GM23248 (cell line): ENCODE measurements at regions not wholly inside any gene's neighbourhood (a gene's known extent, or its start where the extent isn't known, plus 50 kb on each side); places are given as distances from the start of the nearest gene placed in this dataset.

Experiments
- DNase-seq: peaks from one replicate; pipeline ENCODE4 v3.0.0-alpha.2; 2015
- H2AFZ ChIP-seq: fragments of 200-600 bp; sonication (generic); 2 replicates; pipeline ENCODE4 v1.6.1; 2016; ENCODE audit warnings: antibody characterized with exemption
- H3F3A ChIP-seq: fragments of 200-600 bp; sonication (generic); 2 replicates; pipeline ENCODE4 v1.6.1; 2016; ENCODE audit warnings: mild to moderate bottlenecking, antibody characterized with exemption, mixed run types; ENCODE audit not compliant: insufficient read depth
- H3K27ac ChIP-seq: fragments of 200-600 bp; sonication (generic); 2 replicates; pipeline ENCODE4 v1.5.1; 2016; ENCODE audit warnings: mild to moderate bottlenecking
- H3K27me3 ChIP-seq: fragments of 200-600 bp; sonication (generic); replicated peaks from 2 replicates; pipeline ENCODE4 v1.6.1; 2016; ENCODE audit warnings: mild to moderate bottlenecking; ENCODE audit not compliant: insufficient read depth
- H3K36me3 ChIP-seq: fragments of 200-600 bp; sonication (generic); 2 replicates; pipeline ENCODE4 v1.6.1; 2016; ENCODE audit warnings: low read depth, mild to moderate bottlenecking
- H3K4me1 ChIP-seq: fragments of 200-600 bp; sonication (generic); 2 replicates; pipeline ENCODE4 v1.6.1; 2016; ENCODE audit warnings: mild to moderate bottlenecking; ENCODE audit not compliant: insufficient read depth
- H3K4me2 ChIP-seq: fragments of 200-600 bp; sonication (generic); one replicate; pipeline ENCODE4 v1.6.1; 2016; ENCODE audit warnings: mild to moderate bottlenecking; ENCODE audit not compliant: unreplicated experiment
- H3K4me3 ChIP-seq: fragments of 200-600 bp; sonication (generic); 2 replicates; pipeline ENCODE4 v1.5.1; 2016; ENCODE audit warnings: mild to moderate bottlenecking
- H3K79me2 ChIP-seq: fragments of 200-600 bp; sonication (generic); 2 replicates; pipeline ENCODE4 v1.6.1; 2016; ENCODE audit warnings: mild to moderate bottlenecking; ENCODE audit not compliant: insufficient read depth
- H3K9ac ChIP-seq: fragments of 200-600 bp; sonication (generic); 2 replicates; pipeline ENCODE4 v1.6.1; 2016; ENCODE audit warnings: mild to moderate bottlenecking
- H3K9me2 ChIP-seq: fragments of 200-600 bp; sonication (generic); 2 replicates; pipeline ENCODE4 v1.6.1; 2016; ENCODE audit warnings: mixed run types, mild to moderate bottlenecking, moderate library complexity; ENCODE audit not compliant: insufficient read depth
- H3K9me3 ChIP-seq: fragments of 200-600 bp; sonication (generic); one replicate; pipeline ENCODE4 v1.6.1; 2017; ENCODE audit warnings: low read depth
- H4K20me1 ChIP-seq: fragments of 200-600 bp; sonication (generic); 2 replicates; pipeline ENCODE4 v1.6.0; 2016; ENCODE audit not compliant: insufficient read depth
- EZH2 ChIP-seq: fragments of 200-600 bp; sonication (generic); IDR thresholded peaks from 2 replicates; pipeline ENCODE4 v1.6.1; 2018; ENCODE audit warnings: antibody characterized with exemption, mild to moderate bottlenecking; ENCODE audit not compliant: insufficient read depth, poor library complexity, severe bottlenecking
- EZH2phosphoT487 ChIP-seq: fragments of 200-600 bp; sonication (generic); IDR thresholded peaks from 2 replicates; pipeline ENCODE4 v1.6.1; 2018; ENCODE audit warnings: antibody characterized with exemption, moderate library complexity, mild to moderate bottlenecking, low read depth; ENCODE audit not compliant: insufficient read depth
- WGBS, 2 experiments: methylation state at CpG; one replicate each; pipeline ENCODE4 v1.1.6; 2015 to 2017; ENCODE audit warnings: low lambda C conversion rate in 2 of 2, low coverage in 1 of 2; ENCODE audit errors: missing lambda C conversion rate in 2 of 2; 5-methylcytosine and 5-hydroxymethylcytosine counted together
- in situ Hi-C: fragments of 300-500 bp; cut with MboI; formaldehyde crosslinking; loops from 2 replicates; pipeline ENCODE4 v1.15.0; 2020

DNA sequence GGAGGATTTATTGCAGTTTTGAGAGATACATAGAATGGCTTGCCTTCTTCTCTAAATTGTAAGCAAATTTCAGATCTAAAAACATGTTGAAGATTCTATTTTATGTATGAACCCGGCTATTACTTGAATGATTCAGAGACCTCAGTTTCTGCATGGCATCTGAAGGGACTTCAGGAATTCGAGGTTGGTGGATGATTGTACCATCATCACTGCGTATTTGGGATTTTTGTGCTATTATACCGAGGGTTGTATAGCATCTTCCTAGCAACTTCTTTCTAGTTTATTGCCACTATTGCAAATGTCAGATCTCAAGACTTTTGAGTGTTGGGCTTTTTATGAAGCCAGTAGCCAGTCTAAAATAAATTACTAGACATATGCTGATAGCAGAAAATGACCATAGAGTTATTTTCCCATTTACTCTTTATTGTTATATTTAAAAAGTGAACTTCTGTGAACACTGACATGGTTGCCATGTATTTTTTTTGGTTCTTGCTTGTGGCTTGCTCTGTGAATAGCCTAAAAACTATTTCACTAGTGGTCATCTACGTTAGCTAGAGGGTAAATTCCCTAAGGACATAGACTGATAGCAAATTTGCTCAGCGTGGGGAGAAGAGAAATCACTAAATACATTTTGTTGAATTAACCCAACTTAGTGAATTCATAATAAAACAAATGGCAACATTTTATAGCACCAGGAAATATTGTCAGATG lies 70.6 kb upstream of the KLF12 start:
- Histone ChIP-seq H3K9me2 (peaks cover 9% of the 10 kb centered on the region), H3K79me2 (no peaks in the 10 kb centered on the region), H3K9ac (no peak overlapping the region), H4K20me1 (no peaks in the 10 kb centered on the region), H3K27ac (peak overlapping the region; percentile 56), H3K36me3 (no peaks in the 10 kb centered on the region), H3K4me2 (no peak overlapping the region), H3K4me3 (no peak overlapping the region), H3K27me3 (no peaks in the 10 kb centered on the region), H2AFZ (no peak overlapping the region), H3F3A (peaks cover 38% of the 10 kb centered on the region), H3K9me3 (no peaks in the 10 kb centered on the region), H3K4me1 (peaks cover 64% of the 10 kb centered on the region)
- 82 to 88% methylated on average over 6 of the region's 6 CpGs for WGBS, 2 experiments
- peak; percentile 50 for DNase-seq
- TF ChIP-seq EZH2phosphoT487 (no peak), EZH2 (no peak)
- in situ Hi-C loops: no loop called here

- H3K27me3 ChIP-seq: no peaks in the 10 kb centered on the region
- WGBS, 2 experiments: 97 to 100% methylated on average over 1 of the region's 1 CpG
- no peak for TF ChIP-seq EZH2
- H3K4me2 ChIP-seq: no peak overlapping the region
- H3K36me3 ChIP-seq: no peaks in the 10 kb centered on the region
- in situ Hi-C loops: no loop called here
- no peak overlapping the region for H3K27ac ChIP-seq
- peaks cover 9% of the 10 kb centered on the region; the same call in 1 of the 2 replicates for H3K9me2 ChIP-seq
- peaks cover 34% of the 10 kb centered on the region for H3F3A ChIP-seq
- no peak overlapping the region for H3K4me3 ChIP-seq
- H3K9me3 ChIP-seq: no peaks in the 10 kb centered on the region
- no peaks in the 10 kb centered on the region for H4K20me1 ChIP-seq
- peaks cover 60% of the 10 kb centered on the region for H3K4me1 ChIP-seq
- H2AFZ ChIP-seq: no peak overlapping the region
- peak; percentile 37 for DNase-seq
- no peaks in the 10 kb centered on the region for H3K79me2 ChIP-seq
- H3K9ac ChIP-seq: no peak overlapping the region
Observed at GRCh38 chr13:74203576-74203975, 69.4 kb upstream of the KLF12 start.

GRCh38 chr13:74202129-74202813 lies 68.1 kb upstream of the KLF12 start:
- Histone ChIP-seq H3K9me3 (no peaks in the 10 kb centered on the region), H3K79me2 (no peaks in the 10 kb centered on the region), H3K36me3 (no peaks in the 10 kb centered on the region), H3K27ac (no peak overlapping the region), H3F3A (peaks cover 34% of the 10 kb centered on the region), H2AFZ (no peak overlapping the region), H3K4me1 (peaks cover 62% of the 10 kb centered on the region), H4K20me1 (no peaks in the 10 kb centered on the region), H3K27me3 (no peaks in the 10 kb centered on the region), H3K9ac (no peak overlapping the region), H3K4me3 (no peak overlapping the region), H3K9me2 (0 out of 2 replicates have a peak, but pooled peaks cover 5% of the 10 kb centered on the region), H3K4me2 (no peak overlapping the region)
- no peak for DNase-seq
- in situ Hi-C loops: no loop called here
- 55 to 65% methylated on average over 1 of the region's 1 CpG for WGBS, 2 experiments
- no peak for TF ChIP-seq EZH2phosphoT487
- TF ChIP-seq EZH2: no peak

DNA sequence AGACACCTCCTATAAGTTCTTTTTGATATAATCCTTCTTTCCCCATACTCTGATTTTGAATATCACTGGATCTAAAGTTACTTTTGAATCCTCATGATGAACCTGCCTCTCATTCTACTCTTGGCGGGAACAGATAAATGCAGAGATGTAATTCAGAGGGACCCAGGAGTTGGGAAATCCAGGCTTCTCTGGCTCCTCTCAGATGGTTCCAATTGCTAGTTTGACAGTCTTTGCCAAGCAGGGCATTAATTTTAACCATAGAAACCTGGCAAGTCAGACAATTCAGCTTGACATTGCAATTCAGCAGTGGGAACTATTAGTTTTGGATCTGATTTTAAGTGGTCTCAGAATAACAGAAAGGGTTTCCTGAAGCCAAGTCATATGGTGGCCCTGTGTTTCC lies 67.3 kb upstream of the KLF12 start:
- Histone ChIP-seq H3K79me2 (no peaks in the 10 kb centered on the region), H3F3A (peaks cover 28% of the 10 kb centered on the region), H3K9ac (no peak overlapping the region), H3K4me3 (no peak overlapping the region), H3K9me3 (no peaks in the 10 kb centered on the region), H3K27me3 (no peaks in the 10 kb centered on the region), H2AFZ (no peak overlapping the region), H3K4me2 (no peak overlapping the region), H3K4me1 (peaks cover 57% of the 10 kb centered on the region), H3K36me3 (no peaks in the 10 kb centered on the region), H3K9me2 (0 out of 2 replicates have a peak, but pooled peaks cover 5% of the 10 kb centered on the region), H3K27ac (no peak overlapping the region), H4K20me1 (no peaks in the 10 kb centered on the region)
- in situ Hi-C loops: no loop called here
- WGBS, 2 experiments: 97 to 100% methylated on average over 1 of the region's 1 CpG
- TF ChIP-seq EZH2phosphoT487: no peak
- no peak for TF ChIP-seq EZH2
- DNase-seq: no peak
